NCI-H526 (cell line): ENCODE measurements at regions not wholly inside any gene's neighbourhood (a gene's known extent, or its start where the extent isn't known, plus 50 kb on each side); places are given as distances from the start of the nearest gene placed in this dataset.
"Not testable (repeated sequence)": the region's sequence is repeated elsewhere in the genome, so short reads cannot be mapped to it uniquely, and the experiment has no call there.

Experiments
- DNase-seq, 2 experiments: peaks; one replicate each; lab custom pipeline; 2025; lab: John Stamatoyannopoulos, UW

DNA sequence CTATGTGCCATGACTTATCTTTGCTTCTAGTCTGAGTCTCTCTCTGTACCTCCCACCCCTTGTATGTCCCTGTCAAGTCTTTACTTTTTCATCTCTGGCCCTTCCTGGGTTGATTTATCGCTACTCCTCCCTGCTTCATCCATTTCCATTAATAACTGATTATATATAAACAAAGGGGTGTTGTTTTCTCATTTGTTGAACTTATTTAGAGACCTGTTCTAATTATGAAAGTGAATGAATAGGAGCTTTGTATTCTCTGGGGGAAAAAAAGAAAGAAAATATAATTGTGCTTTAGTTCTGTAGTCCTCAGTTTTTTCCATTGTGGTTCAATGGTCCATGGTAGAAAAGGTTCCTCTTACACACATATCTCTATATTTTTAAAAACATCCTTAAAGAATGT, 328.9 kb upstream of the PPP2R3A start:
- DNase-seq = no peak

DNA sequence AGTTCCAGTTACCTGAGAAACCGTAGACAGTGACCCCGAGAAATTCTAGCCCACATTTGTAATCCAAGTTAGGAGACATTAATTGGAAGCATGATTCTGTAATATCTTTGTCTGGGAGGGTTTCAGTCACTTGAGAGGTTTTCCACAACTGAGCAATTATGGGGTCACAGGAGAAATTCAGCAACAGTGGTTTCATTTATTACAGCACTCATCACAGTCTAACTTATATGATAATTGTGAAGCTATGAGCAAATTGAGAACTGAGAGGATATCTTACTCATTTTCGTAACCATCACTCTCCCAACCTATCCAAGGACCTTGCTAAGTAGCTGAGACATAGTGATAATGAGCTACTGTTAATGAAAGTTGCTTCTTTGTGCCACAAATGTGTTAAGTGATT, 328.5 kb upstream of the PPP2R3A start:
- DNase-seq = no peak

DNA sequence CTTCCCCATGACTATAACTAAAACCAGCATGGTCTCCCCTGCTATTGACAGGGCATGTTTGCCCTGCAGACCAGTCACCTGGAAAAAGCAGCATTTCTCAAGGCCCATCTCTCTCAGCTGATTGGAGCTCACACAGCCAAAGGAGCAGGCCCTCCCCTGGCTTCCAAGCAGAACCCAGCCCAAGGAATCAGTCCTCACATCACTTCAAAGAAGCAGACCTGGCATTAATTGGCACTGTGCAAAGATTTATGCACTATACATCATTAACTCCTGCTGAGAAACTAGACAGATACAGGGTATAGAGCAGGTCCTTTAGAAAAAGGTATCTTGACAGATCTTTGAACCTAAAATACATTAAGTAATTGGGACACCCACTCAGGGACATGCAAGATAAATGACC, 323.8 kb upstream of the PPP2R3A start:
- no peak for DNase-seq

DNA sequence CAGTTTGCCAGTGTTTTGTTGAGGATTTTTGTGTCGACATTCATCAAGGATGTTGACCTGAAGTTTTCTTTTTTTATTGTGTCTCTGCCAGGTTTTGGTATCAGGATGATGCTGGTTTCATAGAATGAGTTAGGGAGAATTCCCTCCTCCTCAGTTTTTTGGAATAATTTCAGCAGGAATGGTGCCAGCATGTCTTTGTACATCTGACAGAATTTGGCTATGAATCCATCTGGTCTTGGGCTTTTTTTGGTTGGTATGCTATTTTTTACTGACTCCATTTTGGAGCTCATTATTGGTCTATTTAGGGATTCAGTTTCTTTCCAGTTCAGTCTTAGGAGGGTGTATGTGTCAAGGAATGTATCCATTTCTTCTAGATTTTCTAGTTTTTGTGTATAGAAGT, 320.0 kb upstream of the PPP2R3A start:
- no peak for DNase-seq

DNA sequence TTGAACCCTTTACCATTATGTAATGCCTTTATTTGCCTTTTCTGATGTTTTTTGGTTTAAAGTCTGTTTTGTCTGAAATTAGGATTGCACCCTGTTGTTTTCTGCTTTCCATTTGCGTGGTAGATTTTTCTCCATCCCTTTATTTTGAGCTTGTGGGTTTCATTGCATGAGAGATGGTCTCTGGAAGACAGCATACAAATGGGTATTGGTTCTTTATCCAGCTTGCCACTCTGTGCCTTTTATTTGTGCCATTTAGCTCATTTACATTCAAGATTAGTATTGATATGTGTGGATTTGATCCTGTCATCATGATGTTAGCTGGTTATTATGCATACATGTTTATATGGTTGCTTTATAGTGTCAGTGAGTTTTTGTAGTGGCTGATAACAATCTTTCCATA, 318.7 kb upstream of the PPP2R3A start:
- DNase-seq = no peak

DNA sequence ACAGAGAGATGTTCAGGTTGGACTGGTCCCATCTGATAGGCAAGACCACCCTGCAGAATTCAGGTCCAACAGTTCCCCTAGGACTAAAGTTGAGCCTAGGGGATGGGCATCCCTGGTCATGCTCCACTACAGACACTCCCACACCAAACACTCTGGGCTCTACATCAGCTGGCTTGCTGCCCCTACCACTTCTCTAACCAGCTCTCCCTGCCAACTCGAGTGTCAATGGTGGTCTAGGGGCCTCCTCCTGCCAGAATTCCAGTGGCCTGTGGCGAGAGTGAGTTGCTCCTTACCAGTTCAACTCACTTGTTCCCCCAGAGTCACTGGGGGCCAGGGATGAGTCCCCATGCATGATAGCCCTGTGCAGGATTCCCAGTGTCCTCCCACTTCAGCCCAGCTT, 316.2 kb upstream of the PPP2R3A start:
- DNase-seq = no peak

DNA sequence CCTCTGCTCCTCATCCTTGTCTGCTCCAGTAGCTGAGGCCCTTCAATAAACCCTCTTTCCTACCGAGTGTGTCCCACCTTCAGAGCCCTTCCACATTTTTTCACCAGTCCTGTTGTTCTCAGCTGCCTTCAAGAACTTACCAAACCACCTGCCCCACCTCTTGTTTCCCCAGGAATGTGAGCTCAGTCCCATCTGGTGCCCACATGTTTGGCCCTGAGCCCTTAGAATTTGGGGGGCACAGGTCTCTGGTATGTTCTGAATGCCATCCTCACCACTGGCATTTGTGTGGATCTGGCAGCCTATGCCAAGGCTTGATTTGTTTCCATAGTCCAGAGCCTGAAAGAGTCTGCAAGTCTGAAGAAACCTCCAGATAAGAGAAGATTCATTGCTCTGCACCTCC, 315.2 kb upstream of the PPP2R3A start:
- no peak for DNase-seq

DNA sequence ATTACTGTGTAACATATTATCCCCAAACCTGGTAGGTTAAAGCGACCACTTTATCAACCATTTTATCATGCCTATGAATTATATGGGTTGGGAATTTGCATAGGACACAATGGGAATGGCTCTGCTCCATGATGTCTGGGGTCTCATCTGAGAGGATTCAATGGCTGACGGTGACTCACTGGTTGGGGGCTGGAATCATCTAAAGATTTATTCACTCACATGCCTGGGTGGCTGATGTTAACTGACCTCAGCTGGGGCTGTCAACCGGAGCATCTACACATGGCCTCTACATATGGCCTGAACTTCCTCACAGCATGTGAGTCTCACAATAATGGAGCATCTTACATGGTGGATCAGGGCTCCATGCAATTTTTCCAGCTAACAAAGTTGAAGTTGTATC, 313.1 kb upstream of the PPP2R3A start:
- DNase-seq = no peak

DNA sequence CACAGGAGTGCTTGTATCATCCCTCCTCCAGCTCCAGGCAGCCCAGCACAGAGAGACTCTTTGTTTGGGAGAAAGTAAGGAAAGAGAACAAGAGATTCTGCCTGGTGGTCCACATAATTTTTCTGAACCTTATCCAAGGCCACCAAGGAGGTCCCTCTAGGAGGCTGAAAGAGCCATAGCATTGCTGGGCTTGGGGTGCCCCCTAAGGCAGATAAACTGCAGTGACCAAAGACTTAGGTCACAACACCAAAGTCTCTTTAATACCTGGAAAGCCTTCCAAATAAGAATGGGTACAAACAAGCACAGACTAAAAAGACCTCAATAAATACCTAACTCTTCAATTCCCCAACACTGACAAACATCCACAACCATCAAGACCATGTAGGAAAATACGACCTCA, 310.2 kb upstream of the PPP2R3A start:
- no peak for DNase-seq

DNA sequence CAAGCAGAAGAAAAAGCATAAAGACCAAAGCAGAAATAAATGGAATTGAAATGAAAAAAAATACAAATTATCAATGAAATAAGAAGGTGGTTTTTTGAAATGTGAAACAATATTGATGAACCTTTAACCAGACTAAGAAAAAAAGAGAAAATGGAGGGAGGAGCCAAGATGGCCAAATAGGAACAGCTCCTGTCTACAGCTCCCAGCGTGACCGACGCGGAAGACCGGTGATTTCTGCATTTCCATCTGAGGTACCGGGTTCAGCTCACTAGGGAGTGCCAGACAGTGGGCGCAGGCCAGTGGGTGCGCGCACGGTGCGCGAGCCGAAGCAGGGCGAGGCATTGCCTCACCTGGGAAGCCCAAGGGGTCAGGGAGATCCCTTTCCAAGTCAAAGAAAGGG, 307.1 kb upstream of the PPP2R3A start:
- DNase-seq = not testable (repeated sequence)

DNA sequence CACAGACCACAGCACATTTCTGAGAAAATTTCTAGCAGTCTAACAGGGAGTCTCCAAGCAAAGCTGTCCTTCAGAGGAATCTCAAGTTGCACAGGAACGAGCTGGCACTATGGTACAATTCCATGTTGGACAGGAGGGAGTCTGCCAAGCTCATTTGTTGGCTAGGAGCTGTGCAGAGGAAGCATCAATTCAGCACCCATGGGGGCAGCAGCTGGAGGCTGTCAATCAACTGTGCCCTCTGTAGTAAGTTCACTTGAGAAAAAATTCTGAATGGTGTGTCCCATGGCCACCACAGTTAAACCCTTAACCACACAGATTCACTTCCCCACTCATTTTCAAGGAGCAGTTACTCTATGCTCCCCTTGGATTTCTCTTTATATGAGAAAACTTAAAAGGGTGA, 298.5 kb upstream of the PPP2R3A start:
- no peak for DNase-seq

DNA sequence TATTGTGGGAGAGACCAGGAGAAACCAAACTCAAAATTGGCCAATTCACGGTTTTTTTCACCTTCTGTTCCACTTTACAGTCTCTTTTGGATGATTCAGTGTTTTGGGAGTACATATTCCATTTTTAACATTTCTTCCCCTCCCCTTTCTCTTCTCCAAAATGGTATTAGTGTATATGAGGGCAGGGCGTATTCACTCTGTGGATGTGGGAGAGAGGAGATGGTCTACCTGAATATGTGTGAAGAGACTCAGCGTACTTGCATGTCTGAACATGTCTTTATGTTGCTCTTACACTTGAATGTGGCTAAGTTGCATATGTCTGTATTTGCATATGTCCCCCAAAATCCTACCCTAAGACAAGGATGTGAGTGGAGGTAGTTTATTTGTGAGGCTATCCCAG, 291.0 kb upstream of the PPP2R3A start:
- DNase-seq = no peak

DNA sequence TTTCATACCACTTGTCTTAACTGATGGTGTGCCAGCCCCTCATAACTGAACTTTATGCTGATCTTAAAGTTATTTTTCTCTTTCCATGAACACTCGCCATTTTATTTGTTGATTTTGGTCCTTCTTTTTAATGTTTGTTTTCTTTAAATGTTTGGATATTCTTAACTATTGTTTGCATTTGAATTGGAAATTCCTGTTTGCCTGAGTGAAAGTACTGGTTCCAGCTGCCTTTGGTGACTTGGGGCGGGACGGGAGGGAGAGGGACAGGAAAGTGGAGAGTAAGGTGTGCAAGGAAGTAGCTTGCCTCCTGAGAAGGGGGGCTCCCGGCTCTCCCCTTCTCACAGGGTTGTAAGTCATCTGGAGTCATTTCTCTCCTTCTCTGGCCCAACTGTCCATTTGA, 287.1 kb upstream of the PPP2R3A start:
- no peak for DNase-seq

DNA sequence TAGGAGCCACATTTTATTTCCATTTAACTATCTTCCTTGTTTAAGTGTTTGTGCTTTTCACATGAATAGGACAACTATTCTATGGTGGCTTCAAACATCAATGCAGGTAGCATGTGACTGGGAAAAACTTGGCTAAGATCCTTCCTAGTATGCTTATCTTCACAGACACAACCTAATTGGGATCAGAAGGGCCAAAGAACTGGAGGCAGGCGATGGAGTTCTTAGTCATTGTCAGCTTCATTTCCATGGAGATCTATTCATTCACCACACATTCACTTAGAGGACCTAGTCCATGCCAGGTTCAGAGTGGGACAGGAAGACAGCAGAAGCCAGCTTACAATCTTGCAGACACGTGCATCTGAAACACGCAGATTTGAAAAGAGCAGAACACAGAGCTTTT, 277.5 kb upstream of the PPP2R3A start:
- DNase-seq = no peak

DNA sequence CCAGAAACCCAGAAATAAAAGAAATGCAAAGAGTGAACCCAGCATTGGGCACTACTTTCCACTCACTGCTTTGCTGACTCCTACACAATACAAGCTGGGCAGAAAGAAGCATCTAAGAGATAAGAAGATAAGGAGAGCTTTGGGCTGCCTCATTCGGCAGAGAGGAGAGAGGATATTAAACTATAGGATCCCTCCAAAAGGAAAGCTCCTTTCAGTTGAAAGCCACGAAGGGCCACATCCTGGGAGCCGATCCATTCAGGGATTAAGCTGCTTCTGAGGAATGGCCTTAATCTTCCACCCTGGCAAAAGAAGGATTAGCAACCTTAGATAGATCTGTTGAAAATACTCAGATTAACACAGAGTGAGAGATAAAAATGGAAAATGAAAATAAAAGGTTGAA, 274.9 kb upstream of the PPP2R3A start:
- DNase-seq = no peak

DNA sequence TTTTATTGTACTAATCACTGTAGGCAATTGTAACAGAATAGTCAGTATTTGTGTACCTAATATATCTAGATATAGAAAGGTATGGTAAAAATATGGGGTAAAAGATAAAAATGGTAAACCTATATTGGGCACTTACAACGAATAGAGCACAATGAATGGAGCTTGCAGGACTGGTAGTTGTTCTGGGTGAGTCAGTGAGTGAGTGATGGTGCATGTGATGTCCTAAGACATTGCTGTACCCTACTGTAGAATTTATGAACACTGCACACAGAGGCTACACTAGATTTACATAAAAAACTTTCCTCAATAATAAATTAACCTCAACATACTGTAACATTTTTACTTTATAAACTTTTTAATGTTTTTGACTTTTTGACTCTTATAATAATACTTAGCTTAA, 274.3 kb upstream of the PPP2R3A start:
- no peak for DNase-seq

DNA sequence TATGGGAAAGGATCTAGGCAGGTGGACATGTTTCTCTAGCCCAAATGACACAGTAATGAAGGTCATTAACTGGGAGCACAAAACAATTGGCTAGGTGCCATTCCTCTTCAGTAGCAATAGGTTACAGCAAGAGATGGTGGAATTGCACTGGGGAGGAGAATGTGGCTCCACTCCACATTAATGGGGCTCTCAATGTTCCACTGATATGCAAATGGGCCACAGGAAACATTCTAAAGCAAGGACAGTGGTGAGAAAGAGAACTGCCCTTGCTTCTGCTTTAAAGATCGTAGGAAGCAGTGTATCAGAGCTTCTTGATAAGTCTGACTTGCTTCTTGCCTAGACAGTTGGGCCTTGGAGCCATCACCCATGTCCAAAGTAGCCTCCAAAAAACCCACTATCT, 271.4 kb upstream of the PPP2R3A start:
- DNase-seq = no peak

DNA sequence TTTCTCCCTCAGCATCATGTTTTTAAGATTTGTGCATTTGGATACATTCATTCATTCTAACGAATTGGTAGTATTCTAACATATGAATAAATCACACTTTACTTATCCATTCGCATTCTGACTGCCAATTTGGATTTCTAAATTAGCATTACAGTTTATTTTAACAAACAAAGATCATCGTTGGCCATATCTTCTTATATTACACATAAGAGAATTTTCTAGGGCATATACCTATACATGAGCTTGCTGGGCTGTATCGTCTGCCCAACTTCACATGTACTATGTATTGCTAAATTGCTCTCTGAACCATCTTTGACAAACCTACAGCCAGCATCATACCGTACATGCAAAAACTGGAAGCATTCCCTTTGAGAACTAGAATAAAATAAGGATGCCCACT, 265.8 kb upstream of the PPP2R3A start:
- DNase-seq = no peak

DNA sequence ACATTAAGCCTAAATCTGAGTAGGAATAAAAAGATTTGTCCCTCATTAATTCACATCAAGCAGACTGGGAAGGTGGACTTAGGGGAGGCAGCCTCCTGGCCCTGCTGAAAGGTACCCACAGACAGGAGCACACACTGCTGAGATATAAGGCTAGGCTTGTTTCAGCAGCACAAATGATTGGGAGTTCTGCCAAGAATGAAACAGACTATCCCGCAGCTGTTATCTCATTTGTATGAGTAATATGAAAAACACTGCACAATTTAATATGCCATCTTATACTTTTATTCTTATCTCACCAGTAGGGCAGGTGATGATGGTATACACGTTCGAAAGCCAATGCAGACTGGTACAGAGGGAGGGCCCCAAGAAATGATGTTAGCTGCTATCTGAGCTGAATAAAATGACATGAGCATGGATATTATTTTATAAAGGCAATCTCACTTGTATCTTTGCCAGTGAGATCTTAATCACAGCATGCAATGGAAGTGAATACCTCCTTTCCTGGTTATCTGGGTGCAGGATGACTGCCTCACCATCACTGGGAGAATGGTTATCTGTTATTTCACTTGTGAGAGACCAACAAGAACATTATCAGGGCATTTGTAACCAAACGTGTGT, 258.7 kb upstream of the PPP2R3A start:
- DNase-seq = peak in 1 of 2 experiments; percentile 17

DNA sequence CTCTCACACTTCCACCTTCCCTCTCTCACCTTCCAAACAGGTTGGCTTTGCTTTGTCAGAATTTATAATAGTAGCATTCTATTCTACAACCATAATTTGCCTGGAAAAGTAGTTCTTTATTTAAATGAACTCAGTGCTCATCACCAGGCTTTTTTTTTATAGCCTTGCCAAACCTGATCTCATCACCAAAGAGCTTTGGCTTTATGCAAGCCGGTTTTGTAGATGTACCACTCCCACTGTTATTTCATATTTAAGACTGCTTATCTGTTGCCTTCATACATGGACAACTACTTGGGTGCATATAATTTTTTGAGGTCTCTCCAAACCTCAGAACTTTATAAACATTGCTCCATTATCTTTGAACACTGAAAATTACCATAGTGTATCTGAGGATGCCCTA, 246.1 kb upstream of the PPP2R3A start:
- peak; percentile 69 to 92 for DNase-seq

DNA sequence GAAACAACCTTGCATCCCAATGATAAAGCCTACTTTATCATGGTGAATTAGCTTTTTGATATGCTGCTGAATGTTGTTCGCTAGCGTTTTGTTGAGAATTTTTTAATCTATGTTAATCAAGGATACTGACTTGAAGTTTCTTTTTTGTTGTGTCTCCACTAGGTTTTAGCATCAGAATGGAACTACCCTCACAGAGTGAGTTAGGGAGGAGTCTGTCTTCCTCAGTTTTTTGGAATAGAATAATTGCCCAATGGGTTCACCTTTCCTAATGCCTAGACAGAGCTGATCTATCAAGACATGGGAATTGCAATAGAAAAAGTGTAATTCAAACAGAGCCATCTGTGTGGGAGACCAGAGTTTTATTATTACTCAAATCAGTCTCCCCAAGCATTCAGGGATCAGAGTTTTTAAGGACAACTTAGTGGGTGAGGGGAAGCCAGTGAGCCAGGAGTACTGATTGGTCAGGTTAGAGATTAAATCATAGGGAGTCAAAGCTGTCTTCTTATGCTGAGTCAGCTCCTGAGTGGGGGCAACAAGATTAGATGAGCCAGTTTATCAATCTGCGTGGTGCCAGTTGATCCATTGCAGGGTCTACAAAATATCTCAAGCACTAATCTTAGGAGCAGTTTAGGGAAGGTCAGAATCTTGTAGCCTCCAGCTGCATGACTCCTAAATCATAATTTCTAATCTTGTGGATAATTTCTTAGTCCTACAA, 237.4 kb upstream of the PPP2R3A start:
- no peak for DNase-seq

DNA sequence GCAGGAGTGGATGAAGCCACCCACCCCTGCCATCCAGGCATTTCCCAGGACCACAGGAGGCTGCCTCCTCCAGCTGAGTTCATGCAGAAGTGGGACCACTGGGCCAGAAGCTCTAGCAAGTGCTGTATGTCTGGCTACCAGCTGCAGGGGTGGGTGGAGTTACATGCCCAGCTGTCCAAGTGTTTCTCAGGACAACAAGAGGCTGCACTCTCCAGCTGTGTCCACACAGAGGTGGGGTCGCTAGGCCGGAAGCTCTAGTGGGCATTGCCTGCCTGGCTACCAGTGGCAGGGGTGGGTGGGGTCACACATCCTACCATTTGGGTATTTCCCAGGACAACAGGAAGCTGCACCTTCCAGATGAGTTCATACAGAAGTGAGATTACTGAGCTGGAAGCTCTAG, 234.0 kb upstream of the PPP2R3A start:
- no peak for DNase-seq

DNA sequence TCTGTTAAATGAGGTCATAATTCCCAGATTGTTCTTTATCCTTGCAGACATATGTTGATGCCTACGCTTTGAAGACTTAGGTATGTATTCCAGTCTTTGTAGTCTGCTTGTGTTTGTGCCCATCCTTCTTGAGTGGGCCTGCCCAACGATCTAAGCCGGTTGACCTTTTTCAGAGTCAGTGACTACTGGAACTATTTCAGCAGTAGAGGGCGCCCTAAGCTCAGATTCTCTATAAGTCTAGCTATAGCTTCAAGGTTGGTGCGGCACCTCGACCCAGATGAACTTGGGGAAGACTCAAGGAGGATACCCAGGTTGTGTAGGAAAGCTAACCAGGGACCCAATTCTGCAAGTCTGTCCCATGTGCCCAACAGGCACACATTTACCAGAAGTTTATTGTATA, 228.8 kb upstream of the PPP2R3A start:
- peak in 1 of 2 experiments; percentile 85 for DNase-seq

DNA sequence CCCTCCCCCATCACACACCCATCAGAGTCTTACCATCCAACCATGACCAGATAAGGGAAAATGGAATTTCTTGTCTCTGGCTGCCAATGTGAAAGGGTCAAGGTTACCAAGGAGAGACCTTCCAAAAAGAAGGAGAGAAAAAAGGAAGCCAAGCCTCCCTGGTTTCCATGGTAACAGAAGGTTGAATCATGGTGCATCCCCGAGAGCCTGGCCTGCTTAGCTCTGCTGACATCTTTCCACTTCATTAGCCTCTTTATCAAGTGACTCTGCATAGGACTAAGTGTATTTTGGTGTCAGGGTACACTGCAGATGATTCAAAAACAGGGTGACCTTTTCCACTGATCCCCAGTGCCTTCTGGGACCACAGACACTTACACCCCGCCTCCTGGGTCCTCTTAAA, 225.7 kb upstream of the PPP2R3A start:
- no peak for DNase-seq
